Mucosa of descending colon (tissue), 3 donors: ENCODE measurements at regions not wholly inside any gene's neighbourhood (a gene's known extent, or its start where the extent isn't known, plus 50 kb on each side); places are given as distances from the start of the nearest gene placed in this dataset.

Experiments used
- ATAC-seq: fragments of 200-7000 bp; cut with Tn5 transposase; one replicate; pipeline ENCODE4 v1.9.1; 2020; ENCODE audit warnings: mild to moderate bottlenecking, moderate library complexity
- DNase-seq, 3 donors: peaks; one replicate each; pipeline ENCODE4 v3.0.0-alpha.2; 2020
- H3K36me3 ChIP-seq: fragments of 200-600 bp; one replicate; pipeline ENCODE4 v1.8.0; 2021; ENCODE audit warnings: low read depth, mild to moderate bottlenecking
- H3K4me1 ChIP-seq: fragments of 200-600 bp; one replicate; pipeline ENCODE4 v1.8.0; 2021; ENCODE audit warnings: low read depth, mild to moderate bottlenecking
- H3K4me3 ChIP-seq: fragments of 200-600 bp; one replicate; pipeline ENCODE4 v1.8.0; 2021; ENCODE audit warnings: mild to moderate bottlenecking
- H3K9me3 ChIP-seq: fragments of 200-600 bp; one replicate; pipeline ENCODE4 v1.8.0; 2021; ENCODE audit warnings: mild to moderate bottlenecking
- CTCF ChIP-seq: fragments of 200-600 bp; IDR thresholded peaks from one replicate; pipeline ENCODE4 v1.8.0; 2022; ENCODE audit warnings: antibody characterized with exemption, mild to moderate bottlenecking
- intact Hi-C, 2 donors: fragments of 100-400 bp; cut with DNase I in 1 of 2; cut with micrococcal nuclease in 1 of 2; formaldehyde crosslinking; loops; one replicate each; pipeline versions ENCODE4 v1.11.0 to v1.11.1; 2022; cut with DNase I, micrococcal nuclease
- donor health status: DM: no; HTN: no; CAD: no; lungs with moderate emphysema.
- donor health status: DM: no; HTN: no; CAD: no.
- donor health status: DM: no; HTN: yes; CAD: no.

GRCh38 chr22:46073683-46074504 lies 76.4 kb upstream of the PPARA start:
- DNase-seq (peak; percentile 48 to 69 (median 63)), ATAC-seq (no peak)
- Histone ChIP-seq H3K9me3 (no peaks in the 10 kb centered on the region), H3K36me3 (no peaks in the 10 kb centered on the region), H3K4me1 (peaks cover 23% of the 10 kb centered on the region), H3K4me3 (peak overlapping the region; percentile 64)
- no peak for TF ChIP-seq CTCF
- intact Hi-C loops = loop anchor here in 1 of 2 donors (10.0 kb wide), 1 partner anchor 59 kb away; no protein-coding TSS in a partner anchor

GRCh38 chr22:46074771-46075551 lies 75.4 kb upstream of the PPARA start:
- ATAC-seq (no peak), DNase-seq (peak in 2 of 3 donors; percentile 47 to 56)
- intact Hi-C loops = loop anchor here in 1 of 2 donors (10.0 kb wide), 1 partner anchor 60 kb away; no protein-coding TSS in a partner anchor
- Histone ChIP-seq H3K9me3 (no peaks in the 10 kb centered on the region), H3K36me3 (no peaks in the 10 kb centered on the region), H3K4me3 (no peak overlapping the region), H3K4me1 (peaks cover 29% of the 10 kb centered on the region)
- TF ChIP-seq CTCF = no peak

- no peaks in the 10 kb centered on the region for H3K36me3 ChIP-seq
- TF ChIP-seq CTCF = no peak
- intact Hi-C loops = loop anchor here in 1 of 2 donors (10.0 kb wide), 1 partner anchor 61 kb away; no protein-coding TSS in a partner anchor
- H3K4me1 ChIP-seq = peaks cover 29% of the 10 kb centered on the region
- H3K4me3 ChIP-seq = no peak overlapping the region
- no peak for ATAC-seq
- H3K9me3 ChIP-seq = no peaks in the 10 kb centered on the region
- DNase-seq = peak in 2 of 3 donors; percentile 31 to 41
These were observed 74.4 kb upstream of the PPARA start for GRCh38 chr22:46075764-46076531.

GRCh38 chr22:46076651-46077339 lies 73.5 kb upstream of the PPARA start:
- no peaks in the 10 kb centered on the region for H3K9me3 ChIP-seq
- intact Hi-C loops = loop anchor here in 1 of 2 donors (10.0 kb wide), 1 partner anchor 62 kb away; no protein-coding TSS in a partner anchor
- H3K36me3 ChIP-seq = no peaks in the 10 kb centered on the region
- no peak overlapping the region for H3K4me3 ChIP-seq
- TF ChIP-seq CTCF = no peak
- DNase-seq = peak in 2 of 3 donors; percentile 50
- no peak for ATAC-seq
- peaks cover 29% of the 10 kb centered on the region for H3K4me1 ChIP-seq

GRCh38 chr22:46077669-46078099 lies 72.6 kb upstream of the PPARA start:
- no peak for TF ChIP-seq CTCF
- ATAC-seq (no peak), DNase-seq (peak in 2 of 3 donors; percentile 25 to 33)
- Histone ChIP-seq H3K4me1 (peaks cover 29% of the 10 kb centered on the region), H3K9me3 (no peaks in the 10 kb centered on the region), H3K4me3 (no peak overlapping the region), H3K36me3 (no peaks in the 10 kb centered on the region)
- intact Hi-C loops = loop anchor here in 1 of 2 donors (10.0 kb wide), 1 partner anchor 63 kb away; no protein-coding TSS in a partner anchor
